Left renal pelvis (tissue), 4 donors: ENCODE measurements at regions not wholly inside any gene's neighbourhood (a gene's known extent, or its start where the extent isn't known, plus 50 kb on each side); places are given as distances from the start of the nearest gene placed in this dataset.
"Not testable (repeated sequence)": the region's sequence is repeated elsewhere in the genome, so short reads cannot be mapped to it uniquely, and the experiment has no call there.

ENCODE experiments used
- DNase-seq, 4 donors: peaks; one replicate each; pipeline ENCODE4 v3.0.0-alpha.2; 2013; ENCODE audit warnings: low read depth in 4 of 4, low spot score in 3 of 4

GRCh38 chr13:66237411-66238062, 992.6 kb downstream of the PCDH9 start:
- no peak for DNase-seq

DNA sequence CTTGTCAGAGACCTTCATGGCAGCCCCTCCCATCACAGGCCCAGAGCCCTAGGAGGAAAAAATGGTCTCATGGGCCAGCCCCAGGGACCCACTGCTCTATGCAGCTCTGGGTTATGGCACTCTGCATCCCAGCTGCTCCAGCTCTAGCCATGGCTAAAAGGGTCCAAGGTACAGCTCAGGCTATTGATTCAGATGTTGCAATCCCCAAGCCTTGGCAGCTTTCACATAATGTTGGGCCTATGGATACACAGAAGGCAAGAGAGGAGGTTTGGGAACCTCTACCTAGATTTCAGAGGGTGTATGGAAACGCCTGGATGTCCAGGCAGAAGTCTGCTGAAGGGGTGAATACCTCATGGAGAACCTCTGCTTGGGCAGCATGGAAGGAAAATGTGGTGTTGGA, 996.0 kb downstream of the PCDH9 start:
- no peak for DNase-seq

DNA sequence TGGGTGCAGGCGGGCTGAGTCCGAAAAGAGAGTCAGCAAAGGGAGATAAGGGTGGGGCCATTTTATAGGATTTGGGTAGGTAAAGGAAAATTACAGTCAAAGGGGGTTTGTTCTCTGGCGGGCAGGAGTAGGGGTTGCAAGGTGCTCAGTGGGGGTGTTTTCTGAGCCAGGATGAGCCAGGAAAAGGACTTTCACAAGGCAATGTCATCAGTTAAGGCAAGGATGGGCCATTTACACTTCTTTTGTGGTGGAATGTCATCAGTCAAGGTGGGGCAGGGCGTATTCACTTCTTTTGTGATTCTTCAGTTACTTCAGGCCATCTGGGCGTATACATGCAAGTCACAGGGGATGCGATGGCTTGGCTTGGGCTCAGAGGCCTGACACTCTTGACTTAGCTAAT, 998.2 kb downstream of the PCDH9 start:
- not testable (repeated sequence) for DNase-seq

GRCh38 chr13:66225072-66225471, 1005.1 kb downstream of the PCDH9 start:
- DNase-seq: no peak

DNA sequence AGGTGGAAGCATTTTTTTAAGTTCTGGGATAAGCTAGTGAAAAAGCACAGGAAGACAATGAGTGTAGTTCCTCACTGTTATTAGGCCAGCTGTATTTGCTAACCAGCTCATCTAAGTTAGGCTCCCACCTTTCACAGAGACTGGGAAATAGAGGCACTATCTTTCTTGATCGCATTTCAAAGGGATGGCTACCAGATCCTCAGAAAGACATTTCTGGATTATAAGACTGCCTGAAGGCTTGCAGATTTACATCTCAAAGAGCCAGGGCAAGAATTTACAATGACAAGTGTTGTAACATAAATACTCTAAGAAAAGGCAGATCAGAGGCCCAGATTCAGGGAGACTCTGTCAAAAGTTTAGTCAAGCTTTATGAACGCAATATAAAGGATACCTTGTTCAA, 1005.5 kb downstream of the PCDH9 start:
- DNase-seq: no peak

GRCh38 chr13:66222926-66223325, 1007.2 kb downstream of the PCDH9 start:
- DNase-seq: no peak

DNA sequence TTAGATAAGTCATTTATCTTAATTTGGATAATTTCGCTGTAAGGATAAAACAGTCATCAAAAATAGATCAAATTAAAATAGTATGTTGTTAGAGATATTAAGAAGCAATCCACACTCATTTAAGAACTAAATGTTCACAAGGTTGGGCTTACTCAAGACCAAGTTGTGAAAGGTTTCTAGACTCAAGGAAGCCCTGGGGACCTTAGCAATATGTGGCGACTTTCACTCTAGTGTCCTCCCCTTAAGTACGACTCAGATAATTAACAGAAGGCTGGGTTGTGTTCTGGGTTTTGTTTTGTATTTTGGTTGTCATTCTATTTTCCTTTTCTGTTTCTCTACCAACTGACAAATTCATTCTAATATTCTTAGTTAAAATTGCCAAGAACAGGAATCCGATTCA, 1008.0 kb downstream of the PCDH9 start:
- DNase-seq: no peak

GRCh38 chr13:66219506-66219905, 1010.6 kb downstream of the PCDH9 start:
- no peak for DNase-seq

DNA sequence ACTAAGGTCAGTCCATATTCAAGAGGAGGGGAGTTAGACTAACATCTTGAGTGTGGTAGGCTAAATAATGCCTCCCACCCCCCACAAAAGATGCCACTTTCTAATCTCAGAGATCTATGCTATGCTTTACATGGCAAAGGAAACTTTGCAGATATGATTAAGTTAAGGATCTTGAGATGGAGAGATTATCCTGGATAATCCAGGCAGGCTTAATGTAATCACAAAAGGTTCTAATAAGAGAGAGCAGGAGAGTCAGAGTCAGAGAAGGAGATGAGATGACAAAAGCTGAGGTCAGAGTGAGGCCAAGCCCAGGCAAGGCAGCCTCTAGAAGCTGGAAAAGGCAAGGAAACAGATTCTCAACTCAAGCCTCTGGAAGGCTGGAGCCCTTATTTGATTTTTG, 1011.6 kb downstream of the PCDH9 start:
- no peak for DNase-seq

- no peak for DNase-seq
These were observed 1013.4 kb downstream of the PCDH9 start for GRCh38 chr13:66216728-66217127.

DNA sequence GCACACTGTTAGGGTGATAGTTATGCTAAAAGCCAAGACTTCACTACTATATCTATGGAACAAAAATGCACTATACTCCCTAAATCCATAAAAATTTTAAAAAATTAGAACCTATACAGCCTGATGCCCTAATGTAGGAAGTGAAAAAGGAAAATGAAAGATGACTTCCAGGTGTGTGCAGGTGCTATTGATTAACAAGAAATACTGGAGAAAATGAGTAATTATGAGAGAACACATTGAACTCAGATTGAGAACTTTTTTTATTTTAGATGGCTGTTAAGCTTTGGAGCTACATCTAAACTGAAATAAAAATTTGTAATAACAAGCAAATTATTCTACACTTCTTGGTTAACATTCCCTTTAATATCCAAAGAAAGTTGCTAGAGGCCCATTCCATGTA, 1015.7 kb downstream of the PCDH9 start:
- DNase-seq: no peak

DNA sequence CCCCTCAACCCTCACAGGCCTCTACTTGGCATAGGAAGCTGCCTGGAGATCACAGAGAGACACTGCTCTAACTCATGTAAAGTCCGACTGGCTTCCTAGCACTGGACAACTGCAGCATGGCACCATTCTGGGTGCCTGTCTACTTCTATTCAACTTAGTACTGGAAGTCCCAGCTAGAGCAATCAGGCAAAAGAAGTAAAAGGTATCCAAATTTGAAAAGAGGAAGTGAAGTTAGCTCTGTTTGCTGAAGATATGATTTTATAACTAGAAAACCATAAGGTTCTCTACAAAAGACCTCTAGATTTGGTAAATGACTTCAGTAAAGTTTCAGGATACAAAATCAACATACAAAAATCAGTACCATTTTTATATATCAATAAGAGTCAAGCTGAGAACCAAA, 1017.6 kb downstream of the PCDH9 start:
- DNase-seq: no peak

- no peak for DNase-seq
These were observed 1019.5 kb downstream of the PCDH9 start for GRCh38 chr13:66210677-66211076.

- no peak for DNase-seq
These were observed 1021.5 kb downstream of the PCDH9 start for GRCh38 chr13:66208589-66208988.

GRCh38 chr13:66207610-66208009, 1022.5 kb downstream of the PCDH9 start:
- DNase-seq: no peak

- no peak for DNase-seq
These were observed 1024.3 kb downstream of the PCDH9 start for GRCh38 chr13:66205807-66206206.

DNA sequence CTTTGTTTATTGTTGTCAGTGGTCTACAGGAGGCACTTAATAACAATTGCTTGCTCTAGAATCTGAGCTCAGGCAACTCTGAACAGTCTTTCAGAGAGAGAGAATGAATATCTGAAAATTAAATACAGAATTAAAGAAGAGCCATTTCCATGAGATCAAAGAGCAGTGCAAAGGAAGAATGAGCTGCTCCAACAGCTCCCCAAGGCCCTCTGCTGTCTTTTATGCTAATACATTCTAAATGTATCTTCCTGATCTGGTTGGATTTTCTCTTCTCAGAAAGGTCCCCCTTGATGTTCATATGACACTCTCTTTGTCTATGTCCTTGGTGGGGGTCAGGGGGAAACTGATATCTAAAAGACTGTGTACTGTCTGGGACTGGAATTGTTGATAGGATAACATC, 1029.6 kb downstream of the PCDH9 start:
- DNase-seq: no peak

DNA sequence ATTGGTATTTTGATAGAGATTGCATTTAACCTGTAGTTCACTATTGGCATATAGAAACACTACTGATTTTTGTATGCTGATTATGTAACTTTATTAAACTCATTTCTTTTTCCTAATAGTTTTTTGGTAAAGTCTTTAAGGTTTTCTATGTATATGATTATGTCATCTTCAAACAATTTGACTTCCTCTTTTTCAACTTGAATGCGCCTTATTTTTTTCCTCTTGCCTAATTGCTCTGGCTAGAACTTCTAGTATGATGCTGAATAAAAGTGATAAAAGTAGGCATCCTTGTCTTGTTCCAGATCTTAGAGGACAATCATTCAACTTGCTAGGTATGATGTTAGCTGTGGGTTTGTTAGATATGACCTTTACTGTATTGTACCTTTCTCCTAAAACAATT, 1034.9 kb downstream of the PCDH9 start:
- DNase-seq: no peak

DNA sequence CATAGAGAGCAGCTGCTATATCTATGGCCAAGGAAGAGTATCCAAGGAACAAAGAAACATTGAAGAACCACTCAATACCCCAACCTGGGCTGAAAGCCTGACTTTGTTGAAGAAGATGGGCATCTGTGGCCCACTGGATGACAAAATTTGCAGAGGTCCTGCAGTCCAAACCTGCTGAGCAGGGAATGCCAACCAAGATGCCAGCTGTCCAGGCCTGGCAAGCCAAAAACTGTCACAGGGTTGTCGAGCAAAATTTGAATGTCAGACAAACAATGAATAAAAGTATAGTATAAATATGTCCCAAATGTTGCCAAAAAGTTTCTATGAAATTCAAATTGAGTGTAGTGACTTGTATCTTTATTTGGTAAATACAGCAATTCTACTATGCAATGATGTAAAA, 1040.2 kb downstream of the PCDH9 start:
- no peak for DNase-seq

GRCh38 chr13:66180836-66181235, 1049.3 kb downstream of the PCDH9 start:
- DNase-seq: no peak

DNA sequence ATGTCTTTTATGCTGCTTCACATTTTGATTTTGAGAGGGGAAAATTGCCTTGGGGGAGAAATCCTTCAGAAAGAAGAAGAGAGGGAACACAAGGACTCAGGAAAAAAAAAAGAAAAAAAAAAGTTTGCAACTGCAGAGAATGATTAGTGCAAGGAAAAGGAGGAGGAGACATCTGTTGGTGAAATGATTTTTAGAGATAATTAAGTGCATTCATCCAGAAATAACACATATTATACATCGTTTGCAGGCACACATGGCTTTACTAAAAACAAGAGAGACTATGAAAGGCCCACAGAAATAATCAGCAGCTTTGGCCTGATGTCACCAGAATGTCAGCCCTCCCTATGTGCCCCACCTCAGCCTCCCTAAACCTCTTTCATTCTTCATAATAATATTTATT, 1058.2 kb downstream of the PCDH9 start:
- no peak for DNase-seq

- no peak for DNase-seq
These were observed 1067.7 kb downstream of the PCDH9 start for GRCh38 chr13:66162470-66162869.

GRCh38 chr13:66159511-66159910, 1070.6 kb downstream of the PCDH9 start:
- DNase-seq: peak in 1 of 4 donors; percentile 17
